ENCODE measurements at regions not wholly inside any gene's neighbourhood (a gene's known extent, or its start where the extent isn't known, plus 50 kb on each side); places are given as distances from the start of the nearest gene placed in this dataset.

- no peaks in the 10 kb centered on the region for H3F3A ChIP-seq (ENCODE audit: low read length, unreplicated experiment)
- no peaks in the 10 kb centered on the region for H3K4me1 ChIP-seq (ENCODE audit: insufficient read depth, low read length)
- no peaks in the 10 kb centered on the region for H3K79me2 ChIP-seq (ENCODE audit: low read length)
- H3K9me3 ChIP-seq (ENCODE audit: low read length): no peaks in the 10 kb centered on the region
- H3K9ac ChIP-seq (ENCODE audit: low read length): no peak overlapping the region
- no peak overlapping the region for H2AFZ ChIP-seq (ENCODE audit: low read length)
- no peaks in the 10 kb centered on the region for H3K36me3 ChIP-seq (ENCODE audit: low read depth, low read length)
- DNase-seq (no peak), ATAC-seq (no peak)
- no peak overlapping the region for H3K4me2 ChIP-seq (ENCODE audit: low read length)
- no peak overlapping the region for H3K27ac ChIP-seq (ENCODE audit: low read length)
- H3K9me2 ChIP-seq (replicated peaks; ENCODE audit: low read length): no peaks in the 10 kb centered on the region
- no peaks in the 10 kb centered on the region for H4K20me1 ChIP-seq (ENCODE audit: low read length)
- ChIA-PET CTCF (no interaction called here), POLR2A (ENCODE audit: unreplicated experiment) (no interaction called here)
- intact Hi-C loops (cut with micrococcal nuclease): no loop called here
- no peak for TF ChIP-seq EZH2 (IDR thresholded peaks at IDR 0.05; ENCODE audit: low read length, unreplicated experiment)
- no peak for TF ChIP-seq CTCF (conservative IDR thresholded peaks at IDR 0.05; ENCODE audit: low read depth, low read length)
- TF ChIP-seq EZH2phosphoT487 (IDR thresholded peaks at IDR 0.05; ENCODE audit: borderline replicate concordance, low read length): no peak
- H3K4me3 ChIP-seq (ENCODE audit: low read length): no peak overlapping the region
- H3K27me3 ChIP-seq (ENCODE audit: low read length): peaks cover 9% of the 10 kb centered on the region; the same call in 1 of the 2 replicates
- BruUV-seq (replicated peaks): no TSS peak
These were observed 57.5 kb upstream of the STK32A start for GRCh38 chr5:147177125-147177840.

GRCh38 chr5:147179562-147180147 lies 55.2 kb upstream of the STK32A start:
- no peaks in the 10 kb centered on the region for H3K4me1 ChIP-seq (ENCODE audit: insufficient read depth, low read length)
- BruUV-seq (replicated peaks): no TSS peak
- ChIA-PET CTCF (no interaction called here), POLR2A (ENCODE audit: unreplicated experiment) (no interaction called here)
- no peak overlapping the region for H3K4me2 ChIP-seq (ENCODE audit: low read length)
- no peaks in the 10 kb centered on the region for H3K79me2 ChIP-seq (ENCODE audit: low read length)
- H3K4me3 ChIP-seq (ENCODE audit: low read length): no peak overlapping the region
- no peaks in the 10 kb centered on the region for H4K20me1 ChIP-seq (ENCODE audit: low read length)
- ATAC-seq: no peak
- H3K9me3 ChIP-seq (ENCODE audit: low read length): no peaks in the 10 kb centered on the region
- no peaks in the 10 kb centered on the region for H3F3A ChIP-seq (ENCODE audit: low read length, unreplicated experiment)
- no peak overlapping the region for H2AFZ ChIP-seq (ENCODE audit: low read length)
- intact Hi-C loops (cut with micrococcal nuclease): no loop called here
- H3K36me3 ChIP-seq (ENCODE audit: low read depth, low read length): no peaks in the 10 kb centered on the region
- no peak overlapping the region for H3K27ac ChIP-seq (ENCODE audit: low read length)
- H3K9ac ChIP-seq (ENCODE audit: low read length): no peak overlapping the region
- no peaks in the 10 kb centered on the region for H3K9me2 ChIP-seq (replicated peaks; ENCODE audit: low read length)
- H3K27me3 ChIP-seq (ENCODE audit: low read length): peaks cover 15% of the 10 kb centered on the region
- DNase-seq: no peak
- no peak for TF ChIP-seq EZH2 (IDR thresholded peaks at IDR 0.05; ENCODE audit: low read length, unreplicated experiment)
- TF ChIP-seq EZH2phosphoT487 (IDR thresholded peaks at IDR 0.05; ENCODE audit: borderline replicate concordance, low read length): no peak
- TF ChIP-seq CTCF (conservative IDR thresholded peaks at IDR 0.05; ENCODE audit: low read depth, low read length): no peak

GRCh38 chr5:147180751-147181150 lies 54.1 kb upstream of the STK32A start:
- no peak overlapping the region for H3K27ac ChIP-seq (ENCODE audit: low read length)
- POLR2A ChIA-PET (ENCODE audit: unreplicated experiment): no interaction called here
- no peak overlapping the region for H3K4me2 ChIP-seq (ENCODE audit: low read length)
- BruUV-seq (replicated peaks): no TSS peak
- CTCF ChIA-PET: no interaction called here
- no peaks in the 10 kb centered on the region for H3K79me2 ChIP-seq (ENCODE audit: low read length)
- intact Hi-C loops (cut with micrococcal nuclease): no loop called here
- no peak overlapping the region for H2AFZ ChIP-seq (ENCODE audit: low read length)
- no peaks in the 10 kb centered on the region for H3K9me2 ChIP-seq (replicated peaks; ENCODE audit: low read length)
- no peaks in the 10 kb centered on the region for H3K36me3 ChIP-seq (ENCODE audit: low read depth, low read length)
- no peaks in the 10 kb centered on the region for H3F3A ChIP-seq (ENCODE audit: low read length, unreplicated experiment)
- ATAC-seq: no peak
- TF ChIP-seq EZH2phosphoT487 (IDR thresholded peaks at IDR 0.05; ENCODE audit: borderline replicate concordance, low read length) (no peak), EZH2 (IDR thresholded peaks at IDR 0.05; ENCODE audit: low read length, unreplicated experiment) (no peak), CTCF (conservative IDR thresholded peaks at IDR 0.05; ENCODE audit: low read depth, low read length) (no peak)
- H3K9ac ChIP-seq (ENCODE audit: low read length): no peak overlapping the region
- no peaks in the 10 kb centered on the region for H3K4me1 ChIP-seq (ENCODE audit: insufficient read depth, low read length)
- no peak overlapping the region for H3K4me3 ChIP-seq (ENCODE audit: low read length)
- no peaks in the 10 kb centered on the region for H4K20me1 ChIP-seq (ENCODE audit: low read length)
- peaks cover 15% of the 10 kb centered on the region for H3K27me3 ChIP-seq (ENCODE audit: low read length)
- DNase-seq: no peak
- H3K9me3 ChIP-seq (ENCODE audit: low read length): no peaks in the 10 kb centered on the region

Data from PC-3 (cell line).